ENCODE measurements at regions not wholly inside any gene's neighbourhood (a gene's known extent, or its start where the extent isn't known, plus 50 kb on each side); places are given as distances from the start of the nearest gene placed in this dataset.

DNA sequence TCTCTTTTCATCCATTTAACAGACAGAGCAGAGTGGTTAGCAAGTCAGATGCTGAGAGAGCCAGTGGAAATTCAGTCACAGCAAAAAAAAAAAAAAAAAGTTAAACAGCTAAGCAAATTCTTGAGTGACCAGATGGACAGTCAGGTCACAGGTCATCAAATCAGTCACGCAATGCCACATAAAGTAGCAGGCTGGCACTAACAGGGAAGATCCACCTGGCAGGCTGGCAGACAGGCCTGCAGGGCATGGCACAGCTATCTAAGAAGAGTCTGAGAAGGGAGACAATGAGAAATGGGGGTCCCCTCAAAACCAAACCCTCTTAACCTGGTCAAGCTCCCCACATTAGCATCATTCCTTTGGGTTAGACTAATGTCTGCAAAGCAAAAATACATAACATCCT lies 371.9 kb downstream of the TTLL7 start:
- TF ChIP-seq, protein P1, sequence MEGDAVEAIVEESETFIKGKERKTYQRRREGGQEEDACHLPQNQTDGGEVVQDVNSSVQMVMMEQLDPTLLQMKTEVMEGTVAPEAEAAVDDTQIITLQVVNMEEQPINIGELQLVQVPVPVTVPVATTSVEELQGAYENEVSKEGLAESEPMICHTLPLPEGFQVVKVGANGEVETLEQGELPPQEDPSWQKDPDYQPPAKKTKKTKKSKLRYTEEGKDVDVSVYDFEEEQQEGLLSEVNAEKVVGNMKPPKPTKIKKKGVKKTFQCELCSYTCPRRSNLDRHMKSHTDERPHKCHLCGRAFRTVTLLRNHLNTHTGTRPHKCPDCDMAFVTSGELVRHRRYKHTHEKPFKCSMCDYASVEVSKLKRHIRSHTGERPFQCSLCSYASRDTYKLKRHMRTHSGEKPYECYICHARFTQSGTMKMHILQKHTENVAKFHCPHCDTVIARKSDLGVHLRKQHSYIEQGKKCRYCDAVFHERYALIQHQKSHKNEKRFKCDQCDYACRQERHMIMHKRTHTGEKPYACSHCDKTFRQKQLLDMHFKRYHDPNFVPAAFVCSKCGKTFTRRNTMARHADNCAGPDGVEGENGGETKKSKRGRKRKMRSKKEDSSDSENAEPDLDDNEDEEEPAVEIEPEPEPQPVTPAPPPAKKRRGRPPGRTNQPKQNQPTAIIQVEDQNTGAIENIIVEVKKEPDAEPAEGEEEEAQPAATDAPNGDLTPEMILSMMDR (IDR thresholded peaks at IDR 0.05 in 4 of 5, conservative IDR thresholded peaks at IDR 0.05 in 1 of 5), result no peak
- no peak for TF ChIP-seq POLR2A (IDR thresholded peaks at IDR 0.05)

Measured in gastrocnemius medialis (tissue), 4 donors.